ENCODE measurements at regions not wholly inside any gene's neighbourhood (a gene's known extent, or its start where the extent isn't known, plus 50 kb on each side); places are given as distances from the start of the nearest gene placed in this dataset.

- DNase-seq (ENCODE audit: low spot score), result no peak
- no peaks in the 10 kb centered on the region for H3K79me2 ChIP-seq (ENCODE audit: insufficient read depth, low read depth, low read length)
- no peak overlapping the region for H3K4me2 ChIP-seq (ENCODE audit: low read length)
- BruUV-seq (replicated peaks), result no TSS peak
- H3K4me3 ChIP-seq (ENCODE audit: low read depth, low read length, poor library complexity, severe bottlenecking), result no peak overlapping the region
- TF ChIP-seq EZH2phosphoT487 (IDR thresholded peaks at IDR 0.05; ENCODE audit: borderline replicate concordance, low read depth, low read length), result no peak
- TF ChIP-seq, protein P1, sequence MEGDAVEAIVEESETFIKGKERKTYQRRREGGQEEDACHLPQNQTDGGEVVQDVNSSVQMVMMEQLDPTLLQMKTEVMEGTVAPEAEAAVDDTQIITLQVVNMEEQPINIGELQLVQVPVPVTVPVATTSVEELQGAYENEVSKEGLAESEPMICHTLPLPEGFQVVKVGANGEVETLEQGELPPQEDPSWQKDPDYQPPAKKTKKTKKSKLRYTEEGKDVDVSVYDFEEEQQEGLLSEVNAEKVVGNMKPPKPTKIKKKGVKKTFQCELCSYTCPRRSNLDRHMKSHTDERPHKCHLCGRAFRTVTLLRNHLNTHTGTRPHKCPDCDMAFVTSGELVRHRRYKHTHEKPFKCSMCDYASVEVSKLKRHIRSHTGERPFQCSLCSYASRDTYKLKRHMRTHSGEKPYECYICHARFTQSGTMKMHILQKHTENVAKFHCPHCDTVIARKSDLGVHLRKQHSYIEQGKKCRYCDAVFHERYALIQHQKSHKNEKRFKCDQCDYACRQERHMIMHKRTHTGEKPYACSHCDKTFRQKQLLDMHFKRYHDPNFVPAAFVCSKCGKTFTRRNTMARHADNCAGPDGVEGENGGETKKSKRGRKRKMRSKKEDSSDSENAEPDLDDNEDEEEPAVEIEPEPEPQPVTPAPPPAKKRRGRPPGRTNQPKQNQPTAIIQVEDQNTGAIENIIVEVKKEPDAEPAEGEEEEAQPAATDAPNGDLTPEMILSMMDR (conservative IDR thresholded peaks at IDR 0.05; ENCODE audit: low read length), result no peak
- no peak overlapping the region for H2AFZ ChIP-seq (ENCODE audit: low read length)
- H3K4me1 ChIP-seq (ENCODE audit: insufficient read depth, low read length, poor library complexity, severe bottlenecking), result no peaks in the 10 kb centered on the region
- no peaks in the 10 kb centered on the region for H4K20me1 ChIP-seq (ENCODE audit: insufficient read depth, low read length)
- no peaks in the 10 kb centered on the region for H3K9me2 ChIP-seq (ENCODE audit: insufficient read depth, low read length)
- H3K36me3 ChIP-seq (ENCODE audit: insufficient read depth, low read length), result no peaks in the 10 kb centered on the region
- ChIA-PET CTCF (ENCODE audit: unreplicated experiment) (no interaction called here), POLR2A (no interaction called here)
- H3K9me3 ChIP-seq (ENCODE audit: low read length), result no peaks in the 10 kb centered on the region
- intact Hi-C loops (cut with micrococcal nuclease; ENCODE audit: unreplicated experiment), result no loop called here
- no peak overlapping the region for H3K27ac ChIP-seq (ENCODE audit: low read depth, low read length, poor library complexity, severe bottlenecking)
Observed at GRCh38 chr2:194721227-194721626, 935.8 kb upstream of the SLC39A10 start.

- CTCF ChIA-PET (ENCODE audit: unreplicated experiment), result no interaction called here
- Histone ChIP-seq H3K36me3 (ENCODE audit: insufficient read depth, low read length) (no peaks in the 10 kb centered on the region), H3K9me2 (ENCODE audit: insufficient read depth, low read length) (no peaks in the 10 kb centered on the region), H3K4me3 (ENCODE audit: low read depth, low read length, poor library complexity, severe bottlenecking) (no peak overlapping the region), H4K20me1 (ENCODE audit: insufficient read depth, low read length) (no peaks in the 10 kb centered on the region), H3K79me2 (ENCODE audit: insufficient read depth, low read depth, low read length) (no peaks in the 10 kb centered on the region), H2AFZ (ENCODE audit: low read length) (no peak overlapping the region), H3K4me2 (ENCODE audit: low read length) (no peak overlapping the region), H3K27ac (ENCODE audit: low read depth, low read length, poor library complexity, severe bottlenecking) (no peak overlapping the region), H3K4me1 (ENCODE audit: insufficient read depth, low read length, poor library complexity, severe bottlenecking) (no peaks in the 10 kb centered on the region), H3K9me3 (ENCODE audit: low read length) (no peaks in the 10 kb centered on the region)
- intact Hi-C loops (cut with micrococcal nuclease; ENCODE audit: unreplicated experiment), result no loop called here
- DNase-seq (ENCODE audit: low spot score), result no peak
- TF ChIP-seq EZH2phosphoT487 (IDR thresholded peaks at IDR 0.05; ENCODE audit: borderline replicate concordance, low read depth, low read length), result no peak
- TF ChIP-seq, protein P1 (conservative IDR thresholded peaks at IDR 0.05; ENCODE audit: low read length), result no peak
- POLR2A ChIA-PET, result no interaction called here
- BruUV-seq (replicated peaks), result no TSS peak
Observed at GRCh38 chr2:194720462-194720861, 936.6 kb upstream of the SLC39A10 start.

DNA sequence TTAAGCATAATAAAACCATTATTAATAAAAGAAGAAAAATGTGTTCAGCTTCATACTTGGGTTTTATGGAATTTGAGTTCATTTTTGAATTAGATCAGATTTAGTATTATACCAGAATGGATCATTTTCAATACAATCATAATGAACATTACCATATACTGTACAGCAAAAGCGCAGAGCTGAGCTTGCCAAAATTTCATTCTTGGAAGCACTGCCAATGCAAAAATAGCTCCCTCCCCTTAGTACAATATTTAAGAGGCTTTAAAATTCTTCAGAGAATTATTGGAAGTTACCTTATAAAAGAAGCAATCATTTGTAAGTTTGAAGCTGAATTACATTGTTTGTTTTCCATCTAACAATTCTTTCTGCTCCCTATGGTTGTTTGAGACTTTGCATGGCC lies 938.1 kb upstream of the SLC39A10 start:
- ChIA-PET POLR2A (interaction anchor here (1.1 kb wide), 1 partner anchor 38 kb away, joined by 5 read pairs; no protein-coding TSS in a partner anchor), CTCF (ENCODE audit: unreplicated experiment) (no interaction called here)
- DNase-seq (ENCODE audit: low spot score), result no peak
- BruUV-seq (replicated peaks), result no TSS peak
- no peak overlapping the region for H2AFZ ChIP-seq (ENCODE audit: low read length)
- no peak overlapping the region for H3K4me2 ChIP-seq (ENCODE audit: low read length)
- no peaks in the 10 kb centered on the region for H3K36me3 ChIP-seq (ENCODE audit: insufficient read depth, low read length)
- H3K9me3 ChIP-seq (ENCODE audit: low read length), result no peaks in the 10 kb centered on the region
- H3K9me2 ChIP-seq (ENCODE audit: insufficient read depth, low read length), result no peaks in the 10 kb centered on the region
- TF ChIP-seq, protein P1 (conservative IDR thresholded peaks at IDR 0.05; ENCODE audit: low read length), result no peak
- no peak for TF ChIP-seq EZH2phosphoT487 (IDR thresholded peaks at IDR 0.05; ENCODE audit: borderline replicate concordance, low read depth, low read length)
- intact Hi-C loops (cut with micrococcal nuclease; ENCODE audit: unreplicated experiment), result no loop called here
- H3K79me2 ChIP-seq (ENCODE audit: insufficient read depth, low read depth, low read length), result no peaks in the 10 kb centered on the region
- H4K20me1 ChIP-seq (ENCODE audit: insufficient read depth, low read length), result no peaks in the 10 kb centered on the region
- H3K4me3 ChIP-seq (ENCODE audit: low read depth, low read length, poor library complexity, severe bottlenecking), result no peak overlapping the region
- no peaks in the 10 kb centered on the region for H3K4me1 ChIP-seq (ENCODE audit: insufficient read depth, low read length, poor library complexity, severe bottlenecking)
- no peak overlapping the region for H3K27ac ChIP-seq (ENCODE audit: low read depth, low read length, poor library complexity, severe bottlenecking)
